GM18505 (cell line): ENCODE measurements at regions not wholly inside any gene's neighbourhood (a gene's known extent, or its start where the extent isn't known, plus 50 kb on each side); places are given as distances from the start of the nearest gene placed in this dataset.

Source experiments
- ATAC-seq: cut with Tn5 transposase; IDR thresholded peaks from one replicate; pipeline ENCODE4 v1.9.1; 2021; ENCODE audit not compliant: unreplicated experiment
- POLR2A ChIP-seq: IDR thresholded peaks from 4 replicates; pipeline ENCODE4 v1.6.1; 2011; ENCODE audit warnings: borderline replicate concordance; ENCODE audit not compliant: insufficient read depth, insufficient read length; ENCODE audit errors: extremely low read depth

GRCh38 chr4:181216501-181216900, 1026.7 kb upstream of the TENM3 start:
- ATAC-seq = no peak
- no peak for TF ChIP-seq POLR2A

GRCh38 chr4:181219783-181220416, 1023.3 kb upstream of the TENM3 start:
- TF ChIP-seq POLR2A = no peak
- ATAC-seq = no peak

- no peak for ATAC-seq
These were observed 1018.4 kb upstream of the TENM3 start for GRCh38 chr4:181224852-181225251.

GRCh38 chr4:181225616-181226261, 1017.5 kb upstream of the TENM3 start:
- no peak for TF ChIP-seq POLR2A
- no peak for ATAC-seq

More at GRCh38 chr4:181224852-181225251, 1018.4 kb upstream of the TENM3 start:
- no peak for TF ChIP-seq POLR2A

- no peak for TF ChIP-seq POLR2A
- ATAC-seq = no peak
These were observed 1008.1 kb upstream of the TENM3 start for GRCh38 chr4:181234951-181235680.

- no peak for ATAC-seq
- TF ChIP-seq POLR2A = no peak
These were observed 997.9 kb upstream of the TENM3 start for GRCh38 chr4:181245326-181245725.

- no peak for ATAC-seq
- TF ChIP-seq POLR2A = no peak
These were observed 994.2 kb upstream of the TENM3 start for GRCh38 chr4:181249031-181249430.

- no peak for ATAC-seq
- TF ChIP-seq POLR2A = no peak
These were observed 988.4 kb upstream of the TENM3 start for GRCh38 chr4:181254771-181255170.

- no peak for ATAC-seq
- no peak for TF ChIP-seq POLR2A
These were observed 984.6 kb upstream of the TENM3 start for GRCh38 chr4:181258569-181258968.

- no peak for TF ChIP-seq POLR2A
These were observed 984.0 kb upstream of the TENM3 start for GRCh38 chr4:181259081-181259709.

GRCh38 chr4:181261279-181261678, 981.9 kb upstream of the TENM3 start:
- TF ChIP-seq POLR2A = no peak

More at GRCh38 chr4:181259081-181259709, 984.0 kb upstream of the TENM3 start:
- ATAC-seq = no peak

GRCh38 chr4:181264893-181265292, 978.3 kb upstream of the TENM3 start:
- no peak for ATAC-seq
- no peak for TF ChIP-seq POLR2A

More at GRCh38 chr4:181261279-181261678, 981.9 kb upstream of the TENM3 start:
- ATAC-seq = no peak

- no peak for TF ChIP-seq POLR2A
- no peak for ATAC-seq
These were observed 977.8 kb upstream of the TENM3 start for GRCh38 chr4:181265370-181265769.
